Stimulated activated CD4-positive, alpha-beta T cell treated with anti-CD3 and anti-CD28 coated beads, Interleukin-12 subunit alpha, Interleukin-12 subunit beta, amount 100 ng/mL, for 4 hours (primary cell): ENCODE measurements at regions not wholly inside any gene's neighbourhood (a gene's known extent, or its start where the extent isn't known, plus 50 kb on each side); places are given as distances from the start of the nearest gene placed in this dataset.

Source experiments
- DNase-seq: peaks from one replicate; pipeline ENCODE4 v3.0.0-alpha.2; 2020

DNA sequence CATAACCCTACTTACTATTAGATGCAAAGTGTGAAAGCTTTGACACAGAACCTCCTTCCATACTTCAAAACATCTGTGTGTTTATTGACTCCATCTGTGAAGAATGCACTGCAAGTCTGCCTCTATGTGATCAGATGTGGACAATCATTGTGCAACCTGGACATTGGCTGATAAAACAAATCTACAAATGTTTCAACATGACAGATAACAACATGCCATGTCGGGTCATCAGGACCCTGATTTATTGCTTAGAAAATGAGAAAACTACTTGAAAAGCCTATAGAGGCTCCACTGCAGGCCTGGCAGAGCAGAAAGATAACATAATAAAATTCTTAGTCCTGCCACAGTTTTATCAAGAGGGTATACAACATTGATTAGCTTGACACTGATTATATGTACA is 1286.4 kb downstream of the GRIK2 start:
- DNase-seq: no peak

DNA sequence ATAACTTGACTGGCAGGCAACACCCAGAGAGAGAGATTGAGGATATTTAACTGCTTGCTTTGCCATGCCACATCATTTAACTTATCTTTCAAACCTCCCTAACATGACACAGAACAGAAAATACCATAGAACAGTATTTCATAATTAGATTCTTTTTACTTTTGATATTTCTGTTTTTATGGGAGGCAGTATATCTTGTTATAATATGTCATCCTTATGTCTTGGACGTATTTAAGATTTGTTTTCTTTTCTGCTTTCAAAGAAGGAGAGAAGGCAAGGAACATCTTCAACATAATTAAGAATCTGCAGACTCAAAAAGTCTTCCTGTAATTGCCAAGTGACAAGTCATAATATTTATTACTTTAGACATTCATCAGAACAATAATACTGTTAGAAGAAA is 1283.7 kb downstream of the GRIK2 start:
- DNase-seq: no peak

DNA sequence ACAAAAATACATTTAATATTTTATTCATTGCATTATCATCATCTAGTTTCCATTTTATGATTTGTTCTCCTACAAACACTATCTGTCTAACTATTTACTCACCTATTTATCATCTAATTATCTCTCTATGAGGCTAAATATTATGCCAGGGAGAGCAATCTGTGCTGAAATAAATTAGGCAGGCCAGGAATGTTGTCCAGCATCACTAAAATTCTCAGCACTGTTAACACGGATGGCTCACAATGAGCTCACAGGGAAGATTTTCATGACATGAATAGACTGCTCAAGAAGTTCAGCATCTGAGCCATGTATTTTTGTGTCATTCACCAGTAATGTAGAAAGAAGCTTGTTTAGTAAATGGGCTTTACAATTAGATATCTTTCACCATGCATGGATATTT is 1277.2 kb downstream of the GRIK2 start:
- DNase-seq: no peak

DNA sequence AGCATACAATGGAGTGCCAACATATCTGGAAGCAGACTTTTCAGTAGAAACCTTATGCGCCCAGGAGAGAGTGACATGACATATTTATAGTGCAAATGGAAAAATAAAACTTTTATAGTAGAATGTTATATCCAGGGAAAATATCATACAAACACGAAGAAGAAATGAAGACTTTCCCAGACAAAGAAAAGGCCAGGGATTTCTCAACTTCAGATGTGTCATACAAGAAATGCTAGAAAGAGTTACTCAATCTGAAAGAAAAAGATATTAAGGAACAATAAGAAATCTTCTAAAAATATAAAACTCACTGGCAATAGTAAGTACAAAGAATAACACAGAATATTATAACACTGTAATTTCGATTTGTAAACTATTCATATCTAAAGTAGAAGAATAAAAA is 1269.3 kb downstream of the GRIK2 start:
- no peak for DNase-seq

DNA sequence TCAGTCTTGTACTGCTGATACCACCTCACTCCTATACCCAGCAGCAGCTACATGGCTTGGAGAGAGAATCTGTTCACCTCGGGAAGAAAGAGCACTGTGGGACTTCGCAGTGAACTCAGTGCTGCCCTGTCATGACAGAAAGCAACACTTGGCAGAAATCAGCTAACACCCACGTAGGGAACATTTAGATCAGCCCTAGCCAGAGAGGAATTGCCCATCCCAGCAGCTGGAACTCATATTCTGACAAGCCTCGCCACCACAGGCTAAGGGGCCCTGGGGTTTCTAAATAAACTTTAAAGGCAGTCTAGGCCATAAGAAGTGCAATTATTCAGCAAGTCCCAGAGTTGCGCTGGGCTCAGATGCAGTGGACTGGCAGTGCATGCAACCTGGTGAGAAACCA is 1266.8 kb downstream of the GRIK2 start:
- no peak for DNase-seq

DNA sequence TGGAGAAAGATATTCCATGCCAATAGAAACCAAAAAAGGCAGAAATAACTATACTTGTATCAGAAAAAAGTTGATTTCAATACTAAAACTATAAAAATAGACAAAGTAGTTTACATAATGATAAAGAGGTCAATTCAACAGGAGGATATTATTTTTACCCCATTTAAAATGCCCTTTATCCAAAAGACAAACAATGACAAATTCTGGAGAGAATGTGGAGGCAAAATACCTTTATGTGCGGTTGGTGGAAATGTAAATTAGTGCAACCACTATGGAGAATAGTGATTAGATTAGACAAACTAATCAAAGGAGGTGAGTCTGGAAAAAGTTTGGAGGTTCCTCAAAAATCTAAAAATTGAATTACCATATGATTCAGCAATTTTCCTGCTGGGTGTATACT is 1262.3 kb downstream of the GRIK2 start:
- no peak for DNase-seq

DNA sequence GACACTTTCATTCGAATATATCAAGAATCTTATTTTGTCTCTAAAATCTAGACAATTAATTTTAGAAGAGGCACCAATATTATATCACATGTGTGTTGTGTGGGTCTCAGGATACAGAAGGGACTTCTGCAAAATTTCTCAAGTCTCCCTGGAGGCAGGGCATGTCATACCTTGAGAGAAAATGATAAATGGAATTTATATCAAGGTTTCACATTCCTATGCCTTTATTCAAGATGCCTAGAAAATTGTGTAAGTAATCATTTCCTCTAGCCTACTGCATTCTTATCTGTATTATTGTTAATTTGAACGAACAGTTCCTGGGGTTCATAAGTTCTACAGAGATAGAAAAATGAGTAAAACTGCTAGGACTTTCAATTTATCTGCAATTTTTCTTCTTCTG is 1247.9 kb downstream of the GRIK2 start:
- DNase-seq: no peak

DNA sequence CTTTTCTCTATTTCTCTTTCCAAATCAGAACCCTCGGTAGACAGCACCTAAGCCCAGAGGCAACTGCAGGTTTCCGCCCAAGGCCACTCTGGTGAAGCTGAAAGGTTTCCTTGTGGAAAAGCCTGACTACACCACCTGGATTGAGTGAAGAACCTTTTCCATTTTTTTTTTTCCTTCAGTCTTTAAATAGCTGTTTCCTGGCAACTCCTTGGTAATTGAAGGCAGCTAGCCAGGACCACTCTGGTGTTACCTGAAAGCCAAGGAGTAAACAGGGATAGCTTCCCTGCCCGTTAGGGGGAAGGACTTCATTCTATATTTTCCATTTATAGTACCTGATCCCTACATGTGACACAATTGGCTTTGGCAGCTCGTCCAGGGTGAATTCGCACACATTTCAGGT is 1238.4 kb downstream of the GRIK2 start:
- DNase-seq: no peak

DNA sequence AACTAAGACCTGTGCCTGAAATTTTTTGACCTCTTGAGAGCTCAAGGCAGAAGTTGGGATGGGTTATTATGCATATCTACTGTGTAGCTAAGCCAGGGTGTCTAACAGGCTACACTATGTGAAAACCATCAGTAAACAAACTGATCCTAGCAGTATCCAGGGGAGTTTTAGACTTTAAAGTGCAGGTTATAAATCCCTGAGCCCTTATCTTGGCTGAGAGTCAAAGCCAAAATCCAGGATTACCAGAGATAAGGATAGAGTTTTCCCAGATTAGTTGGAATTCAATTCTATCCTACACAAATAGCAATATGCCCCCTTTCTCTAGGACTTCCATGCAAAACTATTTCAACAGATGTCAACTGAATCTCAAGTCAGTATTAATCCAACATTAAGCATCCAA is 1229.7 kb downstream of the GRIK2 start:
- DNase-seq: no peak

DNA sequence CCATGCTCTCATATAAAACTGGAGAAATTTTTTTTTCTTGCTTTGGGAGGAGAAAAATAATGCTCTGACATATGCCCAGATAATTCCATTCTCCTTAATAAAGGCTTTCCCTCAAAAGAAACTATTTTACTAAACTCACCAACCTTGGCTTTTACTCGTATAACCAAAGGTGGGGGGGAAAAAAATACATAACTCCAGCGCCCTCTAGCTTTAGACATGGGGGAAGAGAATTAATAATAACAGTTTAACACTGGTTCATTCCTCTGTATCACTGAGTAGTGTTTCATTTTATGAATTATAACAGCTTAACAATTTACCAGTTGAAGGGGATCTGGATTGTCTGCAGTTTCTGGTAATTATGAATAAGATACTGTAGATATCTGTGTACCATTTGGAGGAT is 1226.1 kb downstream of the GRIK2 start:
- DNase-seq: no peak

DNA sequence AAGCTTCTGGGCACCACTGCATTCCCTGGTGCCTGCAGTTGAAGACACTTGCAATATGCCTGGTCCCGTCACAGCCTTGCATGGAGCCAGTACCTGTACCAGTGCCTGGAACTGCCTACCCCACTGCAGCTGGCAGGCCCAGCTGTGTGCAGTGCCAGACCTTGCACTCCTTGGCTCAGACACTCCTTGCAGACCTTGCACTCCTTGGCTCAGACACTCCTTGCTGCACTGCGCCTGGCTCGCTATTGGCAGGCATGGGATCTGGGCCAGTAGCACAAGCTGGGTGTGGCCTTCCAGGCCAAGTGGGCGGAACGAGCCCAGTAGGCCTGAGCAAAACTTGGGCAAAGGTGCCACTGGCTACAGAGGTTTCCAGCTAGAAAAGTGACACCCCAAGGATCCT is 1189.1 kb downstream of the GRIK2 start:
- no peak for DNase-seq

DNA sequence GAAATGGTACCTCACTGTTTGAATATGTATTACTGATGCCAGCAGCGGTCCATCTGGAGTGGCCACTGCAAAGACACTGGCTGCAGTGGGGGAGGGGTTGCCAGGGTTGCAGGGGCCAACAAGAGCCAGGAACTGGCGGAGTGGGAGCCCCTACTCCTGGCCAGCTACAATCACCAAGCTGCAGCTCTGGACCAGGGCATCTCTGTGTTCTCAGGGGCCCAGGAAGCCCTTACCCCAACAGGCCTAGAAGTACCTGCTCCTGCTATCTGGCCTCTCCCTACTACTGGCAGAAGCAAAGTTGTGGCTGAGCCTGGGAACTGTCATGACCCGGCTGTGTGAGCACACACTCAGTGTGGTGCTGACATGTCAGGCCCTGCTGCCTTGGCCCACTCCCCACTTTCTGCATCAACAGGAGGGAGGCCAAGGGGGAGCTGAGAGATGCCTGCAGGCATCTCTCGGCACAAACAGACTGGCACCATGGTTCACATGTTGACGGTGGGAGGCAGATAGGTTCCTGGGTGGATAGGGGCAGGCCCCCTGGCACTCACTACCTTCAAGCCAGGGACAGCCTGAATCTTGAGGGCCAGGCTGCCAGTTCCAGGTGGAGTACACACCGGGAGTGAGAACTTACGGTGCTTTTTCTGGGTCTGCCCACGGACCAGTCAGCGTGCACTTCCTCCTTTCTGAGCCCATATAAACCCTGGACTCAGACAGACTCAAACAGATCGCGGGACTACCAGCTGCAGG is 1188.0 kb downstream of the GRIK2 start:
- no peak for DNase-seq

DNA sequence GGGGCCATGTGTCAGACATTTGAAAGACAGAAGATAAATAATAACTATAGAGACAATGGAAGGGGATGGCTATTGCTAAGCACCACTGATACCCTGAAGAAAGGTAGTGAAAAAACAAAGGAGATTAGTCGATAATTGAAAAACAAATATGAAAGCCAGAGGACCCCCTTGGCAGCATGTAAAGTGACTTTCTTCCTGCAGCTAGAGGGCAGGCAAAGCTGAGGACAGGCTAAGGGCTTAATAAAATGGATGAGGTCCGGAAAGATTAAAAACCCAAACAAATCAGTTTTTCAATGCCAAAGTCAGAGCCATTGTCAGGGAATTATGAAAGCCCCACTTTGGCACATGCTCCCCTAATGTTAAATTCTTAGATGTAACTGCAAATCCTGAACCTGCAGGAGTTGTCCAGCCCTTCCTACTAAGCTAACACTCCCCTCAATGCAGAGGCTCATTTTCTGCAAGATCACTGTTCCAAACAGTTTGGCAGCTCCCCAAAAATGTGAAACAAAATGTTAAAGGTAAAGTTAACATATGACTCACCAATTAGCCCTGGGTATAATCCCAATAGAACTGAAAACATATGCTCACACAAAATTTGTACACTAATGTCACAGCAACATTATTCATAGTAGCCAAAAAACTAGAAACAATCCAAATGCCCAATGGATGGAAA is 1177.9 kb downstream of the GRIK2 start:
- DNase-seq: no peak

DNA sequence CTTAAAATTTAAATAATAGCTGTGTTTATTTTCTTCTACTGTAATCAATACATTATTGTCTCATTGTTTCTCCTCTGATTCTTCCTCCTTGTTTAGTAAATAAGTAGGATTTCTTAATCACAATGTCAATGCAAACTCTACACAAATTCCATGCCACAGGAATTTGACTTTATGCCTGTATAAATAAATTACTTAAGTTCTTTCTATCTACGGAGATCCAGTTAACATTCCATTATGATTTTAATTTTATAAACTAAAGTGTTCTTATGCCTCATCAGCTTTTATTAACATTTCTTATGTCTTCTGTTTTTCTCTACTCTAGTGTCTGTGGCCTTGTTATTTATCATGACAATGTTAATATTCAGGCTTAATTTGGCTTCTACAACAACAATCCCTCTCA is 1169.2 kb downstream of the GRIK2 start:
- DNase-seq: no peak

DNA sequence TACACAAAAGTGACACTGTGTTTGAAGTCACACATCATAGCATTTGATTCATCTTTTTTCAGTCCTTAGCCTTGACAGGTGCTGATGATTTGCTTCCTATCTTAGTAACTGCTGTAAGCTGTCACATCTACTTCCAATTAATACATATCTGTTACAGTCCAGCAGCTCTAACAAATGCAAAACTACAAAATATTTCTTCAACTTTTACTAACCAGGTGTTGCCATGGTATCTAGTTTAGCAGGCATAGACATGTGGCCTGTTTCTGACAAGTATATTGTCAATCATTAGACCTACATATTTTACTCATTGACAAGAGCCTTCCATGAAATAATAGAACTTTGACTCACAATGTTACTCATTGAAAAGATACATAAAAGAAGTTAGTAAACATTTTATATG is 1159.7 kb downstream of the GRIK2 start:
- no peak for DNase-seq

DNA sequence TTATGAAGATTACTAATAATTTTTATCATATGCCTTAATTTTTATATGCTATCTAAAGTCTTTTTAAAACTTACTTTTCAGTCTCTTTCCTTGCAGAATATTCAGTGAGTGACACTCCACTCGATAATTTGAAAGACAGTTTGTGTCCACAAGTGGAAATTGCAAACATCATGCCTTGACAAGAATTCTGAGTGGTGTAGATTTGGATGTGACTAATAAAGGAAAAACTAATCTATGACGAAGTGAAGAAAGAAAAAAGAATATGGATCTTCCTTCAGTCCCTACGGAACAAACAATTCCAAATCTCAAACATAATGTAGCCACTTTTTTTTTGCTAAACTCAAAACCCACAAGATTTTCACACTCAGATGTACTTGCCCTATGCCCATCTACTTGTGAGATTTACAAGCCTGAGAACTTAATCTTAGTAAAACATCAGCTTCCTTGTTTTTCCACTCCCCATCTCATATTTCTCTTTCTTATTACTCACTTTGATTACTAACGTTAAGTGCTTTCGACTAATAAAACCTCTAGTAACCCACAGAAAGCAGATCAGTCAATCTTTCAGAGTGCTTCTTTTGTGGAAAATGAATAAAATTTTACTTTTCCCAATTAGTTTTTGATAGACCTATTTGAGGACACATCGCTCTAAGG is 1155.8 kb downstream of the GRIK2 start:
- DNase-seq: no peak

DNA sequence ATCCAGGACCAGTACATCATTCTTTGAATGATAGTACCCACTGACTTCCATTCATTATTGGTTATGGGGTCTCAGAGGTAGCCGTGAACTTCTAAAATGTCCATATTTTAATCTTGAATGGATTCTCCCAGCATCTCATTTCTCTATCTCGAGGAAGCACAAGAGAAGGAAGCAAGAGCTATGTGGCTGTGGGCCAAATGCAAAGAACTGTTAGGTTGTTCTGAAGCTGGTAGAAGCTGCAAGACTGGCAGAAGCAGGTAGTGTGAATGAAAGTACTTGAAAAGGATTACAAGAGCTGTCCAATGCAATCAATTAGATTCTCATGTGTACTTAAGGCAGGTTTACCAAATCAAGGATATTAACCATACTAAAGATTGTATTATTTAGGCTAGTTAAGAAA is 1131.8 kb downstream of the GRIK2 start:
- no peak for DNase-seq

DNA sequence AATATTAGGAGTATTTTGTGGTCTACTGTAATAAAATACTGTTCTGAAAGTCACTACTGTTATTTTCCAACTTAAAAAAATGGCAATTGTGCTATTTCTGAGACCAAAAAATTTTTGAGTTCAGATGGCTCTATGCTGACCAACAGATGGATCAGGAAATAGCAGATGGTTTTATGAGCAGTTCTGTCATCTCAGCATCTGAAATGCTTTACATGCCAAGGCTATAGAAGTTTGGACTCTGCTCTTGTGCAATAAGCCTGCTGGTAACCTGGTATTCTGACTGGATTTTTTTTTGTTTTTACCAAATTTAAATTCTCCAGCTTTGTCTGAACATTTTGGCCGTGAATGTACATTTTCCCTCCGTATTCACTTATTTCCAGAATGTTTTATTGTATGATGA is 1127.5 kb downstream of the GRIK2 start:
- no peak for DNase-seq

DNA sequence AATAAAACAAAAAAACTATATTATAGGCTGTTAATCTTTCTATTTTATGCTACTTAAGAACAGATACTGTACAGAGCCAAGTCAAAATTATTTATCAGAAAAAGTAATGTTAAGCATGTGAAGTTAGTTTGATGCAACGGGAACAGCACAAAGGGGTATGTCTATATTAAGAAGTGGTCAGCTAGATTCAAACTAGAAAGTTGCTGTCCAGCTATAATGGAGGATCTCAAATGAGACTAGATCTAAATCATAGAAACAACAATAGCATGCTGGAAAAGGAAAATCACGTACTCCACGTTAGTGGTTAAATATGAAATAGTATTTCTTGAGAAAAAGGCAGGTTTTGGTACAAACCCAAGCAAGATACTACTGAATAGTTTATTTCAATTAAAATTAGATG is 1124.0 kb downstream of the GRIK2 start:
- no peak for DNase-seq

DNA sequence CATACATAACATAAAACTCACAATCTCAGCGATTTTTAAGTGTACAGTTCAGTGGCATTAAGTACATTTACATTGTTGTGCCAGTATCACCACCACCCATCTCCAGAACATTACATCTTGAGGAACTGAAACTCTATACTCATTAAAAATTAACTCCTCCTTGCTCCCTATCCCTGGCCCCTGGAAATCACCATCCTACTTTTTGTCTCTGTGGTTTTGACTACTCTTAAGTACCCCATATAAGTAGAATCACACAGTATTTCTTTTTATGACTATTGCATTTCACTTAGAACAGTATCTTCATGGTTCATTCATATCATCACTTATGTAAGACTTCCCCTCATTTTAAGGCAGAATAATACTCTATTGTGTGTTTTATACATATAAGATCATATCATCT is 1108.1 kb downstream of the GRIK2 start:
- DNase-seq: no peak

DNA sequence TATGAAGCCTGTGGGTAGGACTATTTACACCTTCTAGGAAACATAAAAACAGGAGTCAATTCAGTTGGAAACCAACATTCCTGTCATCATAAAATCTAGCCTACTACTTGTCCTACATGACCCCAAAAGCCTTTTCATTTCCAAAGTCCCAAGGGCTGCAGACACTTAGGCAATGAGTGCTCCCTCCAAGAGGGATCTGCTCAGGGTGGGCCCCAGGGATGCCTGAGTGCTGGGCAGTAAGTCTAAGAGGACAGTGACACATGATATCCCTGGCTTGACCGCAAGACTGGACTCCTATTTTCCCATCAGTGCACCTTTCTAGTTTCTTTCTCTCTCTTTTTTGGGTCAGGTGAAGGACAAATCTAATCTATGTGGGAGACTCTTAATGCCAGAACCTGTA is 1101.3 kb downstream of the GRIK2 start:
- DNase-seq: no peak

DNA sequence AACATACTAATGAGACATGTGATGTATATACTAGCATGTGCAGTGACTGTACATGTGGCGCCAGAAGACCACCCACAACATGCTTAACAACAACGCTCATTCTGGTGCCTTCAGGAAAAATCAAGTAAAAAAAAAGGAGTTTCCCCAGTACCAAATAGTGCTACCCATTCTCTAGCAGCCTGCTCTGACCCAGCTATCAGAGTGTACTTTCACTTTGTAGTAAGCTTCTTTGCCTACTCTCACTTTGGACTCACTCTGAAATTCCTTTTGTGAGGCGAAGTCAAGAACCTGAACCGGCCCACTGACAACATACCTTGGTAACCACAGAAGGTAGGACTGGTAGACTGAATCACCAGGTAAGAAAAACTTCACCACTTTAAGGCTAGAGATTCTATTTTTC is 1100.0 kb downstream of the GRIK2 start:
- DNase-seq: no peak

DNA sequence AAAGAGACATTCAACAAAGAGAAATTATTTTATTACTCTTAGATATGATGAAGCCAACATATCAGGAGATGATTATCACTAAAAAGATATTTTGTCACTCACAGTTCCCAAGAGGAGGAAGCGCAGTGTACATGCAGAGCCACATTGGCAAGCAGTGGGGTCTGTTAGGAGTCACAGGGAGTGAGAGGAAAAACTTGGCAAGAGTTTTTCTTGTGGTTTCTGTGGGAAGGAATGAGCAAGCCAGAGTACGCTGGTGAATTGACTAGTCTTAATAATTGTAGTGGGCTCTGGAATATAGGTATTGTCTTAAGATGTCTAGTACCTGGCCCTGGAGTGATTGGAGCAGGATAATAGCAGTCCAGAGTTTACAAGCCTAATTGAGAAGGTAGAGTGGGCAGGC is 1095.2 kb downstream of the GRIK2 start:
- DNase-seq: no peak

DNA sequence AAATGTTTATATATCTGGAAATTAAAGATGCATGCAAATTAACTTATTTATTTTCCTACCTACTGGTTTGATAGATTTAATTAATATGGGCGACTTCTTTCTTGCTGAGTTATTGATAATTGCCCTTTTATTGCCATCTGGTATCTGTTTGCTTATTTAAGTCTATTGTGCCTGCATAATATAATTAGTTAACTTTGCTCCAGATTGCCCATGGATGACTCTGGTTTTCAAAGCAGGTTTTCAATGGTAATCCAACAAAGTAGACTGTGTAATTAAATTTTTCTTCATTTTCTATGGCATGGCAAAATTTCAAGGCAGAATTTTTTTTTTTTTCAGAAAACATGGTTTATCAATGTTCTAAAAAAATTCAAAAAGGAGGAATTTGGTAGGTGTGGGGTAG is 1092.0 kb downstream of the GRIK2 start:
- no peak for DNase-seq
